Heart left ventricle (tissue), 16 donors: ENCODE measurements at regions not wholly inside any gene's neighbourhood (a gene's known extent, or its start where the extent isn't known, plus 50 kb on each side); places are given as distances from the start of the nearest gene placed in this dataset.
"Not testable (repeated sequence)": the region's sequence is repeated elsewhere in the genome, so short reads cannot be mapped to it uniquely, and the experiment has no call there.

Experiments used
- ATAC-seq, 4 donors: fragments of 200-7000 bp; cut with Tn5 transposase; one replicate each; pipeline ENCODE4 v1.9.1; 2020 to 2022; ENCODE audit warnings: moderate library complexity in 4 of 4, mild to moderate bottlenecking in 3 of 4, moderate number of reproducible peaks in 1 of 4
- DNase-seq, 5 donors: peaks; one replicate each; pipeline ENCODE4 v3.0.0-alpha.2; 2020
- H3K27ac ChIP-seq, 12 donors: fragments of 200-600 bp; sonication (generic) in 4 of 12; one replicate each; pipeline versions ENCODE4 v1.5.0 to v1.8.0; 2016 to 2022; ENCODE audit warnings: mild to moderate bottlenecking in 2 of 12
- H3K27me3 ChIP-seq, 9 donors: fragments of 200-600 bp; sonication (generic) in 2 of 9; one replicate each; pipeline versions ENCODE4 v1.5.1 to v1.8.0; 2016 to 2022; ENCODE audit warnings: mild to moderate bottlenecking in 3 of 9
- H3K36me3 ChIP-seq, 9 donors: fragments of 200-600 bp; sonication (generic) in 2 of 9; one replicate each; pipeline versions ENCODE4 v1.5.0 to v1.8.0; 2018 to 2022; ENCODE audit warnings: mild to moderate bottlenecking in 2 of 9
- H3K4me1 ChIP-seq, 12 donors: fragments of 200-600 bp; sonication (generic) in 4 of 12; one replicate each; pipeline versions ENCODE4 v1.5.0 to v1.8.0; 2016 to 2022; ENCODE audit warnings: mild to moderate bottlenecking in 3 of 12
- H3K4me3 ChIP-seq, 12 donors: fragments of 200-600 bp; sonication (generic) in 4 of 12; one replicate each; pipeline versions ENCODE4 v1.5.0 to v1.8.0; 2017 to 2022; ENCODE audit warnings: mild to moderate bottlenecking in 9 of 12, moderate library complexity in 4 of 12
- H3K9me3 ChIP-seq, 12 donors: fragments of 200-600 bp; sonication (generic) in 4 of 12; one replicate each; pipeline versions ENCODE4 v1.5.0 to v1.8.0; 2016 to 2022; ENCODE audit warnings: mild to moderate bottlenecking in 1 of 12
- POLR2A ChIP-seq, 2 donors: fragments of 450-650 bp; IDR thresholded peaks; one replicate each; pipeline ENCODE4 v1.6.1; 2017; ENCODE audit warnings: antibody characterized with exemption in 2 of 2, mild to moderate bottlenecking in 2 of 2, moderate library complexity in 2 of 2
- WGBS, 4 donors: extraction: QIAGEN DNeasy Blood & Tissue Kit in 2 of 4; methylation state at CpG; one replicate each; pipeline versions ENCODE4 v1.1.5 to v1.1.7; 2013 to 2018; 5-methylcytosine and 5-hydroxymethylcytosine counted together
- intact Hi-C, 10 donors: fragments of 100-400 bp; cut with DNase I; formaldehyde crosslinking; loops; one replicate each; pipeline versions ENCODE4 v1.11.1 to v1.14.2; 2022
- TF ChIP-seq, protein P1 (sequence below), 12 donors: fragments of 200-600 bp; sonication (generic) in 4 of 12; IDR thresholded peaks; one replicate each; pipeline versions ENCODE4 v1.5.0 to v1.8.0; 2018 to 2022; ENCODE audit warnings: antibody characterized with exemption in 12 of 12, mild to moderate bottlenecking in 5 of 12
- donor health status: ischemic (EF 13 %, LVEDD 7.1; RV severe dilation, severe dysfunction).
- donor health status: healthy with polysubstance abuse.
- donor health status: DM: no; HTN: yes; CAD: no.
- donor health status: DM: no; HTN: no; CAD: no.
- donor health status: ischemic (EF 25% LVEDD 6.9; RV normal size, moderate dysfunction).
- donor health status: ischemic (EF 25% LVEDD 5.7; RV mildly dilated, moderate dysfunction).
- donor health status: healthy.
- donor health status: DM: yes; HTN: yes; CAD: no.
- donor health status: ischemic (EF 35%, LVEDD 5.7; RV mildly dilated, moderate dysfunction).
- donor health status: nonischemic (EF 11% LVEDD 7.7; RV severe dilation, severe dysfunction).
- donor health status: DM: yes; HTN: yes; CAD: no.
- donor health status: PGD.
- donor health status: ischemic (EF 29% LVEDD 5.4; RV normal size, mild dysfunction).
- donor health status: nonischemic (EF 23%, LVEDD 6.1; RV moderate dilation, normal function).

DNA sequence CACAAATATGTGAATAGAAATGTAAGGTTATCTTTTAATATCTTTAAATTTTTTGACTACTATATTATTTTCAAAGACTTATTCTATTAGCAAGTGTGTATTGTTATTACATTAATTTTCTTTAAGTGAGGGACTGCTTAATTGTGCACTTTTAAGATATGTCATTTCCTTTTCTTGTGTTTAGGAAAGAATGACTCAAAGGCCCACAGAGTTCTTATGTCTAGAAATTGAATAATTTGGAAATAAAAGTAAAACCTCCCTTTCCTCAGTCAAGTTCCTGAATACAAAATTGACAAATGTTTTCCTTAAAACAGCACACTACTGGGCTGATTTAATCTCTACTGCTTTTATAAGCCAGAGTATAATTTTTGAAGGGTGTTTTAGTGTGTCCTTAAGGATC is 169.7 kb downstream of the TMEM47 start:
- no peak for ATAC-seq
- intact Hi-C loops: no loop called here
- Histone ChIP-seq H3K9me3 (no peaks in the 10 kb centered on the region), H3K36me3 (no peaks in the 10 kb centered on the region), H3K27ac (no peak overlapping the region), H3K4me3 (no peak overlapping the region), H3K4me1 (no peaks in the 10 kb centered on the region), H3K27me3 (peaks cover 0 to 9% (median 0%) of the 10 kb centered on the region in 9 donors)
- DNase-seq: no peak
- TF ChIP-seq, protein P1, sequence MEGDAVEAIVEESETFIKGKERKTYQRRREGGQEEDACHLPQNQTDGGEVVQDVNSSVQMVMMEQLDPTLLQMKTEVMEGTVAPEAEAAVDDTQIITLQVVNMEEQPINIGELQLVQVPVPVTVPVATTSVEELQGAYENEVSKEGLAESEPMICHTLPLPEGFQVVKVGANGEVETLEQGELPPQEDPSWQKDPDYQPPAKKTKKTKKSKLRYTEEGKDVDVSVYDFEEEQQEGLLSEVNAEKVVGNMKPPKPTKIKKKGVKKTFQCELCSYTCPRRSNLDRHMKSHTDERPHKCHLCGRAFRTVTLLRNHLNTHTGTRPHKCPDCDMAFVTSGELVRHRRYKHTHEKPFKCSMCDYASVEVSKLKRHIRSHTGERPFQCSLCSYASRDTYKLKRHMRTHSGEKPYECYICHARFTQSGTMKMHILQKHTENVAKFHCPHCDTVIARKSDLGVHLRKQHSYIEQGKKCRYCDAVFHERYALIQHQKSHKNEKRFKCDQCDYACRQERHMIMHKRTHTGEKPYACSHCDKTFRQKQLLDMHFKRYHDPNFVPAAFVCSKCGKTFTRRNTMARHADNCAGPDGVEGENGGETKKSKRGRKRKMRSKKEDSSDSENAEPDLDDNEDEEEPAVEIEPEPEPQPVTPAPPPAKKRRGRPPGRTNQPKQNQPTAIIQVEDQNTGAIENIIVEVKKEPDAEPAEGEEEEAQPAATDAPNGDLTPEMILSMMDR (IDR thresholded peaks at IDR 0.05): no peak
- no peak for TF ChIP-seq POLR2A (IDR thresholded peaks at IDR 0.05)

DNA sequence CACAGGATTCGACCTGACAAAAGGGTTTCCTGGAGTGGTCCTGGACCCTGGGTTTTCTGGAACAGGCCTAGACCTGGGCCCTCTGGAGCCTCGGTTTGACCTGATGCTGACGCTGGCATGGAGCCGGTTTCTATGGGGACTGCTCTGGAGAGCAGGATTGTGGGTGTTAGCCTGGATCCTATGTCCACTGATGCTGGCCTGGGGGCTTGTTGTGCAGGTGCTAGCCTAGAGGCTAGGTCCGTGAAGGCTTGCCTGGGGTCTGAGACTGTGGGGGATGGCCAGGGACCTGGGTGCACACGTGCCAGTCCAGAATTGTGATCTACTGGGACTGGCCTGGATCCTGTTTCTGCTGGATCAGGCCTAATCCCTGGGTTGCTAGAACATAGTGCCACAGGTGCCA is 173.1 kb downstream of the TMEM47 start:
- intact Hi-C loops: no loop called here
- Histone ChIP-seq H3K27ac (no peak overlapping the region), H3K36me3 (no peaks in the 10 kb centered on the region), H3K27me3 (peaks cover 0 to 9% (median 0%) of the 10 kb centered on the region in 9 donors), H3K9me3 (no peaks in the 10 kb centered on the region), H3K4me1 (no peaks in the 10 kb centered on the region), H3K4me3 (no peak overlapping the region)
- DNase-seq (no peak), ATAC-seq (no peak)
- no peak for TF ChIP-seq POLR2A (IDR thresholded peaks at IDR 0.05)
- TF ChIP-seq, protein P1 (IDR thresholded peaks at IDR 0.05): no peak
- WGBS, 4 donors: 65 to 91% (median 81%) methylated on average over 2 to 6 of the region's 6 CpGs

DNA sequence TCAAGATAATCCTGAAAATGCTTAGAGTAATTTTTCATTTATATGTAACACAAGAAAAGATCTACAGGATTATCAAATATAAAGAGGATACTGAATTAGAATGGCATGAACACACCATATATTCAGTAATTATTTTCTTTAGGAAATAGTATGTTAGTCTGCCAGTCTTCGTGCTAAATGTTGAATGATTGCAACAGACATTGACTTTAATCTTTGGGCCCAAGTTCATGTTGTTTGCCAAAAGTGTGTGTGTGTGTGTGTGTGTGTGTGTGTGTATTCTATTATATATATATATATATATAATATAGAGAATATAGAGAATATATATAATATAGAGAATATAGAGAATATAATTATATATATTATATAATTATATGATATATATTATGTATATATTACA is 186.6 kb downstream of the TMEM47 start:
- no peaks in the 10 kb centered on the region for H3K27me3 ChIP-seq
- peaks cover 0 to 4% (median 0%) of the 10 kb centered on the region in 12 donors for H3K9me3 ChIP-seq
- H3K4me3 ChIP-seq: no peak overlapping the region
- 67 to 95% (median 81%) methylated on average over 1 of the region's 1 CpG for WGBS, 4 donors
- DNase-seq (no peak), ATAC-seq (no peak)
- H3K36me3 ChIP-seq: no peaks in the 10 kb centered on the region
- TF ChIP-seq POLR2A (IDR thresholded peaks at IDR 0.05): no peak
- no peaks in the 10 kb centered on the region for H3K4me1 ChIP-seq
- no peak overlapping the region for H3K27ac ChIP-seq
- intact Hi-C loops: no loop called here

DNA sequence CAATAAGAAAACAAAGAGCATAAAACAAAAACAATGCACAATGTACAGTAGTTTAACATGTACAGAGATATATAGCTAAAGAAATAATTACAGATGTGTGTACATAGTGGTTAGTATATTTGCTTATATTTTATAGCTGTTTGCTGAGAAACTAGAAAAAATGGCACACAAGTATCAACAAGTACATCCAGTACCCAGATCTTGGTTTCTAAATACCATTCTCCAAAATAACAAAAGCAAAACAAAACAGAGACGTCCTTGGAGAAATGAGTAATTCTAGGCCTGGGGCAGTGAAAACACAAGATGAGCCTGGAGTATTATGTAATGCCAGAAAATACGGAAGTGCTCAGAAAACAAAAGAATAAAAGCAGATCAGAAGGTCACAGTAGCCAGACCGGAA is 189.6 kb downstream of the TMEM47 start:
- intact Hi-C loops: no loop called here
- no peak for ATAC-seq
- peaks cover 0 to 4% (median 0%) of the 10 kb centered on the region in 12 donors for H3K9me3 ChIP-seq

DNA sequence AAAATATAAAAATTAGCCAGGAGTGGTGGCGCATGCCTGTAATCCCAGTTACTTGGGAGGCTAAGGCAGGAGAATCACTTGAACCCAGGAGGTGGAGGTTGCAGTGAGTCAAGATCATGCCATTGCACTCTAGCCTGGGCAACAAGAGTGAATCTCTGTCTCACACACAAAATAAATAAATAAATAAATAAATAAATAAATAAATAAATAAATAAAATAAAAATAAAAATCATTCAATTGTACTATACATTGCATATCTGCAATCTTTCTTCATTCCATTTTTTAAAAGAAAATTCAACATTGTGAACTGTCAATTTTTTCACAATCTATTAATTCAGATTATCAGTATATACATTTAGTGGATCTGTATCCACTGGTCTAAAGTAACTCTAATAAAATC is 193.9 kb downstream of the TMEM47 start:
- H3K9me3 ChIP-seq, ATAC-seq, H3K27me3 ChIP-seq, DNase-seq, H3K36me3 ChIP-seq, intact Hi-C loops, H3K4me3 ChIP-seq, H3K4me1 ChIP-seq, H3K27ac ChIP-seq: not testable (repeated sequence)
- 94 to 100% (median 96%) methylated on average over 1 of the region's 1 CpG for WGBS, 4 donors

More for the DNA sequence above, 189.6 kb downstream of the TMEM47 start:
- H3K36me3 ChIP-seq: no peaks in the 10 kb centered on the region
- WGBS, 4 donors: 32 to 44% (median 40%) methylated on average over 3 of the region's 3 CpGs
- TF ChIP-seq, protein P1 (IDR thresholded peaks at IDR 0.05): no peak
- TF ChIP-seq POLR2A (IDR thresholded peaks at IDR 0.05): no peak
- H3K27me3 ChIP-seq: no peaks in the 10 kb centered on the region
- no peaks in the 10 kb centered on the region for H3K4me1 ChIP-seq
- no peak overlapping the region for H3K4me3 ChIP-seq
- no peak overlapping the region for H3K27ac ChIP-seq
- DNase-seq: no peak

DNA sequence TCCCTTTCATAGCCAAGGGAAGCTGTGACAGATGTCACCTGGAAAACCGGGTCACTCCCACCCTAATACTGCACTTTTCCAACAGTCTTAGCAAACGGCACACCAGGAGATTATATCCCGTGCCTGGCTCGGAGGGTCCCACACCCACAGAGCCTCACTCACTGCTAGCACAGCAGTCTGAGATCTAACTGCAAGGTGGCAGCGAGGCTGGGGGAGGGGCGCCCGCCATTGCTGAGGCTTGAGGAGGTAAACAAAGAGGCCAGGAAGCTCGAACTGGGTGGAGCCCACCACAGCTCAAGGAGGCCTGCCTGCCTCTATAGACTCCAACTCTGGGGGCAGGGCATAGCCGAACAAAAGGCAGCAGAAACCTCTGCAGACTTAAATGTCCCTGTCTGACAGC is 199.2 kb downstream of the TMEM47 start:
- H3K36me3 ChIP-seq, H3K27me3 ChIP-seq, H3K4me1 ChIP-seq, H3K27ac ChIP-seq, intact Hi-C loops, H3K9me3 ChIP-seq, H3K4me3 ChIP-seq, DNase-seq, ATAC-seq: not testable (repeated sequence)
- WGBS, 4 donors: 61 to 90% (median 83%) methylated on average over 6 to 9 of the region's 9 CpGs
